ENCODE measurements at regions not wholly inside any gene's neighbourhood (a gene's known extent, or its start where the extent isn't known, plus 50 kb on each side); places are given as distances from the start of the nearest gene placed in this dataset.

- TF ChIP-seq CTCF (IDR thresholded peaks at IDR 0.05) (no peak), POLR2A (IDR thresholded peaks at IDR 0.05) (no peak), POLR2AphosphoS5 (IDR thresholded peaks at IDR 0.05; ENCODE audit: insufficient read depth in 1 of 2, low read depth in 1 of 2) (no peak)
Measured at GRCh38 chr14:76662580-76662979, 98.7 kb upstream of the VASH1 start.

Data from vagina (tissue), 2 donors.